NCI-H2171 (cell line): ENCODE measurements at regions not wholly inside any gene's neighbourhood (a gene's known extent, or its start where the extent isn't known, plus 50 kb on each side); places are given as distances from the start of the nearest gene placed in this dataset.
A peak's percentile ranks its signal among the peaks of the same experiment; 100 is the strongest.
"Not testable (repeated sequence)": the region's sequence is repeated elsewhere in the genome, so short reads cannot be mapped to it uniquely, and the experiment has no call there.

ENCODE experiments used
- DNase-seq: peaks from one replicate; lab custom pipeline; 2025; lab: John Stamatoyannopoulos, UW

- no peak for DNase-seq
Measured at GRCh38 chr3:194880940-194881925, 195.6 kb downstream of the FAM43A start.

GRCh38 chr3:194884649-194885315, 199.1 kb downstream of the FAM43A start:
- DNase-seq = no peak

DNA sequence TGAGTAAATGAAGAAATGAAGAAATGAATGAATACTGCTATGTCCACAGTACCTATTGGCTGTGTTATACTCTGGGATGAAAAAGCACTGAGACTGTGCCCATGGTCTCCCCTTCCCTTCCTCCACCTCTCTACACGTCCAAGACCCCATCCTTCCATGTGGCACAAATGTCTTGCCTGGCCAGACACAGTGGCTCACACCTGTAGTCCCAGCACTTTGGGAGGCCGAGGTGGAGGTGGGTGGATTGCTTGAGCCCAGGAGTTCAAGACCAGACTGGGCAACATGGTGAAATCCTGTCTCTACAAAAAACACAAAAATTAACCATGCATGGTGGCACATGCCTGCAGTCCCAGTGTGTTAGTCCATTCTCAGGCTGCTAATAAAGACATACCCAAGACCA, 200.1 kb downstream of the FAM43A start:
- DNase-seq = no peak

GRCh38 chr3:194886836-194887235, 201.2 kb downstream of the FAM43A start:
- DNase-seq = no peak

- not testable (repeated sequence) for DNase-seq
Measured at GRCh38 chr3:194888062-194888461, 202.4 kb downstream of the FAM43A start.

GRCh38 chr3:194888916-194889315, 203.2 kb downstream of the FAM43A start:
- DNase-seq = no peak

DNA sequence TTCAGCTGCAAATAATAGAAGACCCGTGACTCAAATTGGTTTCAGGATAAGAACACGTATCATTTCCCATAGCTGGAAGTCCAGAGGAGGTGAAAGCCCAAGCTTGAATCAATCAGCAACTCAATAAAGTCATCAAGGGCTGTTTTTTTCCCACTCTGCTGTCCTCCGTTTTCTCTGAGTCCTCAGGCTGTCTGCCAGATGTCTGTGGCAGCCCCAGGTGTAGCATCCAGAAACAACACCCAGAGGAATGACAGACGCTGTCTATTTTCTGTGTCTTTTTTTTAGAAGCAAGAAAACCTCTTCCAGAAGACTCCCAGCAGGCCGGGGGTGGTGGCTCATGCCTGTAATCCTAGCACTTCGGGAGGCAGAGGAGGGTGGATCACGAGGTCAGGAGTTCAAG, 204.4 kb downstream of the FAM43A start:
- DNase-seq = peak; percentile 87

DNA sequence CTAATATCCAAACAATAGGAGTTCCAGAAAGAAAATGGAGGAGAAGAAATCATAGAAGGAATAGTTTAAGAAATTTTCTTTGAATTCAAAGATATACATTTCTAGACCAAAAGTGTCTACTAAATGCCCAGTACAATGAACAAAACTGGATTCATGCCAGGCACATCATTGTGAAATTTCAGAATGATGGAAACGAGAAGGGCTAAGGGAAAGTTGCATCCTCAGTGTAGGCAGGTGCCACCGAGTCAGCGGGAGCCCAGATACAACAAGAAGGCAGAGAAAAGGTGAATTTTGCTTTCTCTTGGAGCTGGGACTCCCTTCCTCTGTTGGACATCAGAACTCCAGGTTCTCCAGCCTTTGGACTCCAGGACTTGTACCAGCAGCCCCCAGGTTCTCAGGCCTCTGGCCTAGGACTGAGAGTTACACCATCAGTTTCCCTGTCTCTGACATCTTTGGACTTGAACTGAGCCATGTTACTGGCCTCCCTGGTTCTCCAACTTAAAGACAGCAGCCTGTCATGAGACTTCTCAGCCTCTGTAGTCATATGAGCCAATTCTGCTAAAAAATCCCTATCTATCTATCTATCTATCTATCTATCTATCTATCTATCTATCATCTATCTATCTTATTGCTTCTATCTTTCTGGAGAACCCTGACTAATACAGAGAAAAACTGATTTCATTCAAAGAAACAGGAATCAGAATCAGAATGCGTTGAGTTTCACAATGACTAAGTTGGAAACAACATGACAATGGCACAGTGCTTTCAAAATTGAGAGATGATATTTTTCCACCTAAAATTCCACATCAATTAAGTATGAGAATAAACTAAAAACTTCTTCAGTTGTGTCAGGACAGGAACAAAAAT, 207.7 kb downstream of the FAM43A start:
- DNase-seq = no peak

DNA sequence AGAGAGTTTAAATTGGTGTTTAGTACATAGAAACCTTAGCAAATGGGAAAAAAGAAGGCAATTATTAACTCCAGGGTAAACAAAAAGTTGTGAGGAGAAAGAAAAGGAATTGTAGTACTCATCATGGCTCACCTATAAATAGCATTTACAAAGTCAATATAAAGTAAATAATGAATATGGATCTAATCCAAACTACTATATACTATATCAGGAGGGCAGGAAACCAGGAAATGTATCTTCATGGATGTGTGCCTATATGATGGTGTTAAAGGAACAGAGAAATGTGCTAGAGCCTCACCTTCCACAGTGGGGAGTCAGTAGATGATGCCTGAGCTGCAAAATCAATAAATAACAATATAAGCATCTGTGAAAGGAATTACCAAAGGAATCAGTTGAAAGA, 208.9 kb downstream of the FAM43A start:
- no peak for DNase-seq

DNA sequence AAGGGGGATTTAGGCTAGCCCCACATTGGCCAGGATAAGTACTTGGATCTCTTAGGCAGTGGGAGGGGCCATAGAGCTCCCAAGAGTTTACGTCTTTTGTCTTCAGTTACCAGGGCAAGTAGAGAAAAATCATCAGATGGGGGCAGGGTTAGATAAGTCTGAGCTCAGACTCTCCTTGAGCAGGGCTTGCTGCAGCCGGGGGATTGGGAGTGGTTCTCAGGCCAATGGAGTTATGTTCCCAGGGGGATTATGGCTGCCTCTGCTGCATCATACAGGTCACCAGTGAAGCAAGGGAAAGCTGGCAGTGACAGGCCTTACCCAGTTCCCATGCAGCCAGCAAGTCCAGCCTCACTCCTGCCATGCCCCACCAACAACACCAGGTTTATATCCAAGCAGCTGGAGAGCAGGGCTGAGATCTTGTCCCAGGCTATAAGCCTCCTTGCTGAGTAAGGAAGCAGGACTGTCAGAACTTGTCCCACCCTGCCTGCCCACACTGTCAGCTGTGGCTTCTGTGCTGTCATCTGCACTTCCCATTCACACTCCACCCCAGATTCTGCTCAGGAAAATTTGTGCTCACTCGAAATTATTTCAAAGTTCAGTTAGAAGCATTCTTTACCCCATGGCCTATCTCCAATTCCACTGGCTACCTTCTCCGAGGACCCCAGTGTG, 215.3 kb downstream of the FAM43A start:
- no peak for DNase-seq

DNA sequence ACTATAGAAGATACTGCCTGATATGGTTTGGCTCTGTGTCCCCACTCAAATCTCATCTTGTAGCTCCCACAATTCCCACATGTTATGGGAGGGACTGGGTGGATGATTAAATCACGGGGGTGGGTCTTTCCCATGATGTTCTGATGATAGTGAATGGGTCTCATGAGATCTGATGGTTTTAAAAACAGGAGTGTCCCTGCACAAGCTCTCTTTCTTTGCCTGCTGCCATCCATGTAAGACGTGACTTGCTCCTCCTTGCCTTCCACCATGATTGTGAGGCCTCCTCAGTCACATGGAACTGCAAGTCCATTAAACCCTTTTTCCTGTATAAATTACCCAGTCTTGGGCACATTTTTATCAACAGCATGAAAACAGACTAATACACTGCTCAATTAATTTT, 217.8 kb downstream of the FAM43A start:
- DNase-seq = not testable (repeated sequence)

DNA sequence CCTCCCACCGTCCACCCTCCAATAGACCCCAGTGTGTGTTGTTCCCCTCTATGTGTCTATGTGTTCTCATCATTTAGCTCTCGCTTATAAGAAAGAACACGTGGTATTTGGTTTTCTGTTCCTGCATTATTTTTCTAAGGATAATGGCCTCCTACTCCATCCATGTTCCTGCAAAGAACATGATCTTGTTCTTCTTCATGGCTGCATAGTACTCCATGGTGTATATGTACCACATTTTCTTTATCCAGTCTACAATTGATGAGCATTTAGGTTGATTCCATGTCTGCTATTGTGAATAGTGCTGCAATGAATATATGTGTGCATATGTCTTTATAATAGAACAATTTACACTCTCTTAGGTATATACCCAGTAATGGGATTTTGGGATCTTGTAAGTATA, 219.3 kb downstream of the FAM43A start:
- DNase-seq = not testable (repeated sequence)

GRCh38 chr3:194905696-194906095, 220.0 kb downstream of the FAM43A start:
- no peak for DNase-seq

DNA sequence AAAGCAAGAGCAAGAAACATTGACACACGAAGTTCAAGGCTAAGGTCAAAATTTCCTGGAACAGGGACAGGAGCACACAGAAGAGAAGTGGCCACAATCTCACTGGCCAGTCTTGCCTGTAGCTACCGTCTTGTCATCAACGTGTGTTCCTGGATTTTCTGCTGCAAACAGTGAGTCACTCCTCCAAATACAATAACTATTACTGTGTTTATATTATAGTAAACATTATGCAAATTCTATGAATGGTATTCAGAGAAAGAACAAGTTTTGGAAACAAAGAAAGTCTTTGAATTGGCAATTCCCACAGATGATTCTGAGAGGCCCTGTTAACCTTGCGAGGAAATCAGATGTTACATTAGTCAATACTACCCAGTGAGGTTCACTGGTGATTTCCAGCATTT, 220.5 kb downstream of the FAM43A start:
- no peak for DNase-seq

DNA sequence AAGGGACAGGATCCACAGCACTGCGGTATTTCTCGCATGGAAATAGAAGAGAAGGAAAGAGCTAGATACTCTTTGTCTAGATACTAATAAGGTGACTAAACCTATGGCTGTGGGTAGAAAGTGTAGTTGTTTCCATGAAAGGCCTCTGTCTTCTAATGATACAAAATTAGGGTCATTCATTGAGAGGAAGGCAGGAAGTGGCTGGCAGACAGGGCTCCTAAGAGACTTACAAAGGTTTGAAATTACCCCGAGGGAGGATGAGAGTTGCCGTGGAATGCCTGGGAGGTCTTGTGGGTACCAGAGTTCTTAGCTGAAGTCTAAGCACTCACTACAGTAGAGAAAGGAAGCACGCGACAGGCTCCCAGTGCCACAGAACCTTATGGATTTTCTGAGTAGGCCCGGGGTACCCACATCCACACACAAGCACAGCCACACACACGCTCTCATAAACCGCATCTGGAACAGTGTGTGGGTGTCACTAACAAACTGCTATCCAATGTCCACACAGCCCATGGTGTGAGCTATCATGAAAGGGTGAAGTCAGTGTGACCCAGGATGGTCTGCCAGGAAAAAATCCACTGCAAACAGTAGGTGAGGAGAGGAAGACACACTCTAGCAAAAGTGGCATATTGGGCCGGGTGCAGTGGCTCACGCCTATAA, 221.4 kb downstream of the FAM43A start:
- DNase-seq = no peak

GRCh38 chr3:194907811-194908210, 222.1 kb downstream of the FAM43A start:
- no peak for DNase-seq

- DNase-seq = no peak
Measured at GRCh38 chr3:194908496-194908895, 222.8 kb downstream of the FAM43A start.

GRCh38 chr3:194908972-194909371, 223.3 kb downstream of the FAM43A start:
- DNase-seq = no peak

DNA sequence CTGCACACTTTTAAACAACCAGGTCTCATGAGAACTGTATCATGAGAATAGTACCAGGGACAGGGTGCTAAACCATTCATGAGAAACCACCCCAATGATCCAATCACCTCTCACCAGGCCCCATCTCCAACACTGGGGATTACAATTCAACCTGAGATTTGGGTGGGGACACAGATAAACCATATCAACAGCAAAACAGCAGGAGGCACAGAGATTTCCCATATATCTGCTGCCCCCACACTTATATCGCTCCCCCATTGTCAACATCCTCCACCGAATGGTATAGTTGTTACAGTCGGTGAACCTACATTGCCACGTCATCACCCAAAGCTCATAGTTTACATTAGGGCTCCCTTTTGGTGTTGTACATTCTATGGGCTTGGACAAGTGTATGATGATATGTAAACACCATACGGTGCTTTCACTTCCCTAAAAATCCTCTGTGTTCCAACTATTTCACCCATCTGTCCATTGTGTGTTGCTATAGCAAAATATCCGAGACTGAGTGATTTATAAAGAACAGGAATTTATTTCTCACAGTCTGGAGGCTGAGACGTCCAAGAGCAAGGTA, 224.8 kb downstream of the FAM43A start:
- DNase-seq = no peak

DNA sequence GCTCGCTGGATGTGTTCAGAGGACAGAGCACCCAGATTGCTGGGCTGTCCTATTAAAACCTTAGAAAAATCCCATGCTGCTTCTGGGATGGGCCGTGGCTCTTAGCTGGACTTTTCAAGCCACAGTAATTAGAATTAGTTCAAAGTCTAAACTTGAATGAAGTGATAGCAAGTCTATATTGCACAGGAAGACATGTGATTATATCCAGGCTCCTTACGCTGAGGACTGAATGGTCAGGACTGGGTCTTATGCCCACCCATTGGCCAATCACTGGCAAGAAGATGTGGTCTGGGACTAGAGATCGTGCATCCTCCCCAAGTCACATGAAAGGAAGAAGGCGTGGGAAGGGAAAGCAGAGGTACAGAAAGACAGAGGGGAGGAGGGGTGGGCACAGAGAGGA, 227.6 kb downstream of the FAM43A start:
- DNase-seq = no peak

DNA sequence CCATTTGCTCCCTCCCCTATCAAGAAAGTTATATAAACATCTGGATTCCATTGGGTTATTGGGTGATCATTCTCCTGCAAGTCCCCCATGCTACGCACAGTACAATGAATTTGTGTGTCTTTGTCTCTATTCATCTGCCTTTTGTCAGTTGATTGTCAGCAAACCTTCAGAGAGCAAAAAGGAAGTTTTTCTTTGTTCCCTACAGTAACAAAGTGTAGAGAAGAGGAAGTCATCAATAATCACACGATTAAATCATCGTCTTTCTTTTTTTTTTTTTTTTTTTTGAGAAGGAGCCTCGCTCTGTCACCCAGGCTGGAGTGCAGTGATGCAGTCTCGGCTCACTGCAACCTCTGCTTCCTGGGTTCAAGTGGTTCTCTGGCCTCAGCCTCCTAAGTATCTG, 239.2 kb downstream of the FAM43A start:
- not testable (repeated sequence) for DNase-seq
